Umbilical cord (tissue), 1 donor: ENCODE measurements at regions not wholly inside any gene's neighbourhood (a gene's known extent, or its start where the extent isn't known, plus 50 kb on each side); places are given as distances from the start of the nearest gene placed in this dataset.

Experiments used
- DNase-seq: peaks from one replicate; pipeline ENCODE4 v3.0.0-alpha.2; 2015; ENCODE audit warnings: low spot score

GRCh38 chr3:167958141-167958540 lies 137.6 kb downstream of the GOLIM4 start:
- DNase-seq = no peak

DNA sequence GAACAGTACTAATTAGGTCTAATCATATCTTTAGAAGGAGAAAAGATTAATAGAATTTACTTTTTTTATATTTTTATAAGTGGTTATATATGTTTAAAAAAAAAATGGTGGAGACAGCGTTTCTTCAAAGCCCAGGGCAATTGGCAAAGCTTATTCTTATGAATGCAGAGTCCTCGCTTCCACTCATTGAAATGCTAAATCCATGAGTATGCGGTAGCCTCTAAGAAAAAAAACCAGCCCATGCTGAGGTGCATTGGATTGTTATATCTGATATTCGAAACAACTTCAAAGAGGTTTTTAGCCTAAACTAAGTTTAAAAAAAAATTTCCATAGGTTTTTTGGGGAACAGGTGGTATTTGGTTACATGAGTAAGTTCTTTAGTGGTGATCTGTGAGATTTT lies 142.8 kb downstream of the GOLIM4 start:
- no peak for DNase-seq

DNA sequence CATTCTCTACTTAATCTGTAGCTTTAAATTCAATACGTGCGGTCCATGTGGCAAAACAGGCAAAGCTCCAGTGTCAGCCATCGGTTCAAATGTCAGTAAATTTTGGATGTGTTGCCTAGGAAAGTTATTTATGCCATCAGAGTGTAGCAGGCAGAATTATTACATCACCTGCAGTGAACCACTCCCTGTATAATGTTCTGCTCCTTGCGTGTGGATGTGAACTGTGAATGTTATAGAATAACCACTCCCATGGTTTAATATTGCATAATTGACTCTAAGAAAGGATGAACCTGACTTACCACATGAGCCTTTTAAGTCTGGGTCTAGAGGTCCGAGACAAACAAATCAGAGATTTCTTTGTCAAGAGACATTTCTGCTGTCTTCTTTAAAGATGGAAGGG lies 145.5 kb downstream of the GOLIM4 start:
- DNase-seq = no peak

- peak; percentile 97 for DNase-seq
These were observed 154.3 kb downstream of the GOLIM4 start for GRCh38 chr3:167941234-167941995.

DNA sequence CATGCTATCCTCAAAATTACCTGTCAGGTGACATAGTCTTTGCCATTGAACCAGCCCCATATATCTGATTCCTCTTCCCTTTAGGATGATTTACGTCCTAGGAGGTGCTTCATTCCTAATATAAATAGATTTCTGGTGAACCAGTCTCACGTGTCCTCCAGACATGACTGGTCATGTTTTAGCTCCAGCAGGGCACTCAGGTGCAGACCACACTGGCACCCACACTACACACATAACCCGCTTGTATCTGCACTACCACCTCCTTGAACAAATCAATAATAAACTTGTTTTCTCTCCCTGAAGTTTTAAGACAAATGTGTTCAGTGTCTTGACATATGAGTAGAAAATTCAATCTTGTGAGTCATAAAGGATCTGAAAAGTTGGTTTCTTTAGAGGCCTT lies 155.5 kb downstream of the GOLIM4 start:
- DNase-seq = peak; percentile 33

GRCh38 chr3:167938516-167938915 lies 157.2 kb downstream of the GOLIM4 start:
- DNase-seq = no peak

DNA sequence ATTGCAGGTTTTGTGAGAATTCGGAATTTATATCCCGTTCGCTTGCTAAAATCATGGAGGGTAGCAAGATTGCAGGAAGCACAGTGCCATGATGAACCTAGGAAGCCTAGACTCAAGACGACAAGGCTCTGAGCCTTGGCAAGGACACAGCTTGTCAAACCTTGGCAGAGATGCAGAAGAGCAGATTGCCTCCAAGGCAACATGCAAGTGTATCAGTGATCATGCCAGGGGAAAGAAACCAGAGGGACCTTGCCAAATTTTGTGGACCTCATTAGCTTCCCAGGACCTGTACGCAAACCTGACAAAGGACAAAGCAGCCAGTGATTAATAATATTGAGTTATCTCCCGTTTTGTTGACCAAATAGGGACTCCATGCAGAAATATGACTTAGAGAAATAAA lies 159.7 kb downstream of the GOLIM4 start:
- no peak for DNase-seq

- DNase-seq = no peak
These were observed 165.3 kb downstream of the GOLIM4 start for GRCh38 chr3:167930453-167930852.

DNA sequence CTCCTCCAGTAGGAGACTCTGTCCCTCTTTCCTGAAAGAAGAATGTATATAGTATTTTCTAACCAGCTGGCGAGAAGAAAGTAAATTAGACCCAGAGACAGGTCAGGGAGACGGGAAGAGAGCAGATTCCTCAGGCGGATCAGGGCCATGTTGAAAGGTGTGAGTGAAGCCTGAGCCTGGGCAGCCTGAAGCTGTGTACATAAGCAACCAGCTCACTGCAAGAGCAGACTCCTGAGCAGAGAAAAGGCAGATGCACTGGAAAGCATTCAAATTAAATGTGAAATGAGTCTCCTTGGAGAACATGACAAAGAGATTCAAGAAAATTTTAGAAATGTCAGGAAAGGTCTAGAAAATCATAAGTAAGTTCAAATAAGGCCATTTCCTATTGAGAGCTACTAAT lies 165.8 kb downstream of the GOLIM4 start:
- peak; percentile 69 for DNase-seq

DNA sequence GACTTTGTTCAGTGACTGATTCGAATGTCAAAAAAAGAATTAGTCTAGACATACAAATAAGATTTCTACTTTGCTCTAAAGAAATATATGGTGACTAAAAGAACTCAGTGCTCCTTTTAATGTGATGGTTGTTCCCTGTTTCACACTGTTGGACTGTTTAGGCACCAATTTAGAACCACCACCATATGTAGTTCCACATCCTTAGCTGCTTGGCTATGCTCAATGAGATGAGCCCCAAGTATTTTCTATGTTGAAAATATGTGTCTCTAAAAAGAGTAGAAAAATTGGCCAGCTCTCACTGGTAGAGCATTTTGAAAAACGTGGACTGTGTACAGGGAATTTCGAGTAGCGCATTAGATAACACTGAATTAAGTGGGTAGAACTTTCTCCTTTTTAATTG lies 167.3 kb downstream of the GOLIM4 start:
- no peak for DNase-seq

GRCh38 chr3:167920747-167921146 lies 175.0 kb downstream of the GOLIM4 start:
- no peak for DNase-seq

- no peak for DNase-seq
These were observed 176.1 kb downstream of the GOLIM4 start for GRCh38 chr3:167919590-167919989.

GRCh38 chr3:167918686-167919085 lies 177.0 kb downstream of the GOLIM4 start:
- DNase-seq = no peak

DNA sequence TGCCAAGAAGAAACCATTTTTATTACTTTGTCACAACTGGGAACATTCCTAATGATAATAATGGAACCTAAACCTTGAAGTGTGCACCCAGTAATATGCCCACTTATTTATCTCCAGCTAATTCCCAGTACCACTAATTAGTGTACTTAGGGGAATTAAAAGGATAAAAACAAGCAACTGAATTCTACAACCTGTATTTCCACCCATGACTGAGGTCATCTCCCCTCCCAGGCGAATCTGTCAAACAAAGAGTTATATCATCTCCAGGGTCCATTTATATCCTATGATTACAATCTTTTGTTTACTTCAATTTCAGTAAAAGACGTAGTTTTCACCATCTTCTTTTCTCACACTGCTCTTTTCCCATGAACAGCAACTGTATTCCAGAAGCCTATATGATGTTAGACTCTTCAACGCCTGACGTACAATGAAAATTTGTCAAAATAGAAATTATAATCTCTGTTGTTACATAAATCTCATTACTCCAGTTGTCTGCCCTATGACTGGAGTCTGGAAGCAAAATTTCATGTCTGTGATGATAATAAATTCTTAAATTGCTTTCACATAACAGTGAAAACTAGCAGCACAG lies 177.6 kb downstream of the GOLIM4 start:
- DNase-seq = no peak

- peak; percentile 96 for DNase-seq
These were observed 177.8 kb downstream of the SERPINI1 start for GRCh38 chr3:167913219-167913835.

GRCh38 chr3:167909952-167910351 lies 174.4 kb downstream of the SERPINI1 start:
- DNase-seq = no peak

DNA sequence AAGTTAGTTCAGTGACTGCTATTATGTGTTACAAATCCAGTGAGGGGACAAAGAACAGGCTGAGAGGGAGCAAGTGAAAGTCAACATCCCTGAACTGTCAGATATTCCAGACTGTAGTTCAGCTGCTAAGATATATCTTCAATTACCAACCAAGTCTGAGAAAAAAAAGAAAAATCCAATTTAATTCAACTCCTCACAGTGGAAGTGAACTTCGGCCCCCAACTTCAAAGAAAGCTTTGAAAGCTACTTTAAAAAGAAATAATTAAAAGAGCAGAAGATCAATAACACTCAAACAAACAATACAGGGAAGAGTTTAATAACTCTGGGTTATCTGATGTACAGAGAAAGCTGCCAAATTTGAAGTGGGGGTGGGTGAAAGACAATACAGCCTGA lies 174.0 kb downstream of the SERPINI1 start:
- no peak for DNase-seq

- no peak for DNase-seq
These were observed 173.4 kb downstream of the SERPINI1 start for GRCh38 chr3:167908746-167909503.

GRCh38 chr3:167908221-167908620 lies 172.7 kb downstream of the SERPINI1 start:
- no peak for DNase-seq

GRCh38 chr3:167901138-167901537 lies 165.6 kb downstream of the SERPINI1 start:
- DNase-seq = no peak

DNA sequence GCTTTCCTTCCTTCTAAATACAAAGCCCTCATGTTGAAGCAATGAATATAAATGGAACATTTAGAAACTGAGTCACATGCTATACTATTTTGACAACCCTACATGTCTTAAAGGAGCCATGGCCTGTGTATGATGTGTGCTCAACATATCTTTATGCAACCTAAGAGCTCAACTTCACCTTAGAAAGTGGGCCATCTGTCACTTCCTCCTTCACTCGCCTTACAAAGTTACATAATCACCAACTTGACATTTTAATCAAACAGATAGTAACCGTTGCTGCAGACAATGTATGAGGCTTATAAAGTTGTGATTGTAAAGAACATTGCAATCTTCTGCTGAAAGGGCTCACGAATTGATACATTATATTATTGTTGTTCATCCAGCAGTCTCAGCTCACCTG lies 163.6 kb downstream of the SERPINI1 start:
- DNase-seq = no peak

DNA sequence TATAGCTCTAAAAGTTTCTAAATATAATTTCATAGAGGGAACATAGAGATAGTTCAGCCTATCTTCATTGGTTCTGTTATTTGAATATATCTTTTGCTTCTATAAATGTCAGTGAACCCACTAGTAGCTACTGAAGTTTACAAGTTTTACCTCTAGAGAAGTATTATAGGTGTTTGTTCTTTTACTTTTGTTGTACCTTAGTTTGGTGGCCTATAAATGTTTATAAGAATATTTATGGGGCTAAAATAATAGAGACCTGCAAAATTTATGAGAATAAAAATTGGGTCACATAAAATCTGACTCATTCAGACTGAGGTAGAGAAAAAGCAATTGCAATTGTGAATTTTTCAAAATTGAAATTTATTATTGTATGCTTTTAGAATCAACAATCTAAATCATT lies 162.6 kb downstream of the SERPINI1 start:
- DNase-seq = no peak
